Right ventricle myocardium superior (tissue), 1 donor: ENCODE measurements at regions not wholly inside any gene's neighbourhood (a gene's known extent, or its start where the extent isn't known, plus 50 kb on each side); places are given as distances from the start of the nearest gene placed in this dataset.
A peak's percentile ranks its signal among the peaks of the same experiment; 100 is the strongest.
"Not testable (repeated sequence)": the region's sequence is repeated elsewhere in the genome, so short reads cannot be mapped to it uniquely, and the experiment has no call there.

Experiments used
- ATAC-seq: fragments of 200-7000 bp; cut with Tn5 transposase; one replicate; pipeline ENCODE4 v1.9.1; 2020; ENCODE audit warnings: mild to moderate bottlenecking; ENCODE audit not compliant: poor library complexity
- DNase-seq: peaks from one replicate; pipeline ENCODE4 v3.0.0-alpha.2; 2020
- intact Hi-C: fragments of 100-400 bp; cut with DNase I; formaldehyde crosslinking; loops from one replicate; pipeline ENCODE4 v1.11.2; 2022
- donor health status: DM: no; HTN: yes; CAD: no; lungs with severe emphysema.

DNA sequence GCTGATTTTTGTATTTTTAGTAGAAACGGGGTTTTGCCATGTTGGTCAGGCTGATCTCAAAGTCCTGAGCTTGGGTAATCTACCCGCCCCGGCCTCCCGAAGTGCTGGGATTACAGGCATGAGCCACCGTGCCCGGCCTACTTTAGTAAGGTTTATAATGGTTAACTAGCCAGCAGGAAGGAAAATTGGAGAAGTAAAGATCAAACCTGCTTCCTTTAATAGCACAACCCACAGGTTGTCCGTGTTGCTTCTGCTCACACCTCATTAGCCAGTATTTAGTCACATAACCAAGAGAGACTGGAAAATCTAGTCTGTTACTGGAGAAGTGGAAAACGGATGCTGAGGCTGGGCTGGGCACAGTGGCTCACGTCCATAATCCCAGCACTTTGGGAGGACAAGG lies 51.9 kb upstream of the TBL1XR1 start:
- DNase-seq: no peak
- no peak for ATAC-seq
- intact Hi-C loops: no loop called here

DNA sequence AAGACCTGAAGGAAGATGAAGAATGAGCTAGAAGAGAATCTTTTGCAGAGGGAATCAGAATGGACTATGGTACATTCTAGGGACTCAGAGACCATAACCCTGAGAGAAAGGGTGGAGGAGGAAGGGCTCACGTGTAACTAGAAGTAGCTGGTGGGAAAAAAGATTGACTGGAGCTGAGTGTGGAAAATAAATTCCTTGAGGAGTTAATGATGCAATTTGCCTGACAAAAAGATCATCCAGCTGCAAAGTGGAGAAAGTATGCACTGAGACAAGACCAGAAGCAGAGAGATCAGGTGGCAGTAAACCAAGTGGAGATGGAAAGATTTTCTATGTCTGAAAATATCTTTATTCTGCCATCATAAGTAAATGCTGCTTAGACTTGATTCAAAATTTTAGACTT lies 52.9 kb upstream of the TBL1XR1 start:
- ATAC-seq (no peak), DNase-seq (no peak)
- intact Hi-C loops: no loop called here

DNA sequence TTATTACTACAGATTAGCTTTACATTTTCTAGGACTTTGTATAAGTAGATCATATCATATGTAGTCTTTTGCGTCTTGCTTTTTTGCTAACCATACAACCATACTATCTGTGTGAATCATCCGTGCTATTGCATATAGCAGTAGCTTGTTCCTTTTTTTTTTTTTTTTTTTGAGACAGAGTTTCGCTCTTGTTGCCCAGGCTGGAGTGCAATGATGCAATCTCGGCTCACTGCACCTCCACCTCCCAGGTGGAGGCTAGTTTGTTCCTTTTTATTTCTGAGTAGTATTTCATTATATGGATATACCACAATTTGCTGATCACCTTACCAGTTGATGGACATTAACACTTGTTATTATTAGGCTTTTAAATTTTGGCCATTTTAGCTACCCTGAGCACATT lies 54.5 kb upstream of the TBL1XR1 start:
- no peak for DNase-seq
- intact Hi-C loops: no loop called here
- no peak for ATAC-seq

DNA sequence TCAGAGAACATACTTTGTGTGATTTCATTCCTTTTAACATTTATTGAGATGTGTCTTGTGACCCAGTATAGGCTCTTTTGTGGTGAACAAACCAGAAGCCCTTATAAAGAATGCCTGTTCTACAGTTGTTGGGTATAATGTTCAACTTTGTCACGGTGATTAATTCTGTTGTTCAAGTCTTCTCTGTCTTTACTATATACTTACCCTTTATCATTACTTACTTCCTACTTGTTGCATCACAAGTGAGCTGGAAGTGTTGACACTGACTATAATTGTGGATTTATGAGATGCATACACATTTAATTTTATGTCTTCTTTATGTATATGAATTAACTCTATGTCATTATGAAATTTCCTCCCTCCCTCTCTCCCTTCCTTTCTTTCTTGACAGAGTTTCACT lies 59.7 kb upstream of the TBL1XR1 start:
- intact Hi-C loops: no loop called here
- DNase-seq (no peak), ATAC-seq (no peak)

DNA sequence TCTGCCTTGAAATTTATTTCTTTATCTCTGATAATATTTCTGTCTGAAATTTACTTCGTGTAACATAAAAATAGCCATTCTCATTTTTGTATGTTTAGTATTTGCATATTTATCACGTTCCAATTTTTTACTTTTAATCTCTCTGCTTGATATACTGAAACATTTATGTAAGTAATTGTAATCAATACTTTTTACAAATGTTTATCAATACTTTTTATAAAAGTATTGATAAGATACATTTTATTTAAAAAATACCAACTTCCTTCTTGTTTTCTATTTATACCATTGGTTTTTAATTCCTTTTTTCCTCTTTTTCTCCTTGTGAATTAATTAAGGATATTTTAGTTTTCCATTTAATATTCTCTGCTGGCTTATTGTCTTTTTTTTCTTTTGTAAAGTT lies 60.3 kb upstream of the TBL1XR1 start:
- intact Hi-C loops: no loop called here
- no peak for ATAC-seq
- DNase-seq: no peak

DNA sequence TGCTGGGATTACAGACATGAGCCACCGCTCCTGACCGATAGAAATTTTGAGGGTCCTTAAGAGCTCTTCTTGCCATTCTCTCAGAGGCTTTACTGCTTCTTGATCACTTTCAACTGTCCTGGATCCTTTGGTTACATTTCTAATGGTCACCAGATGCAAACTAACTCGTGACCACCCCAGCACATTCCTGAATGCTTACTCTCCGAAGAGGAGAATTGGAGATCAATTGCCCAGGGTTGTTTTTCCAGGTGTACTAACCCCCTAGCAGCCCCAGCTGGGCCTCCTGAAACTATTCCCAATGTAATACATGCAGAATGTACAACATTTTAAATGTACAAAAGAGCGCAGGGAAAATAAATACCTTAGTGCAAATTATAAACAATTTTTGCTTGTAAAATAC lies 65.1 kb upstream of the TBL1XR1 start:
- DNase-seq: no peak
- intact Hi-C loops: loop anchor here (10.0 kb wide), 1 partner anchor 58 kb away; no protein-coding TSS in a partner anchor
- no peak for ATAC-seq

DNA sequence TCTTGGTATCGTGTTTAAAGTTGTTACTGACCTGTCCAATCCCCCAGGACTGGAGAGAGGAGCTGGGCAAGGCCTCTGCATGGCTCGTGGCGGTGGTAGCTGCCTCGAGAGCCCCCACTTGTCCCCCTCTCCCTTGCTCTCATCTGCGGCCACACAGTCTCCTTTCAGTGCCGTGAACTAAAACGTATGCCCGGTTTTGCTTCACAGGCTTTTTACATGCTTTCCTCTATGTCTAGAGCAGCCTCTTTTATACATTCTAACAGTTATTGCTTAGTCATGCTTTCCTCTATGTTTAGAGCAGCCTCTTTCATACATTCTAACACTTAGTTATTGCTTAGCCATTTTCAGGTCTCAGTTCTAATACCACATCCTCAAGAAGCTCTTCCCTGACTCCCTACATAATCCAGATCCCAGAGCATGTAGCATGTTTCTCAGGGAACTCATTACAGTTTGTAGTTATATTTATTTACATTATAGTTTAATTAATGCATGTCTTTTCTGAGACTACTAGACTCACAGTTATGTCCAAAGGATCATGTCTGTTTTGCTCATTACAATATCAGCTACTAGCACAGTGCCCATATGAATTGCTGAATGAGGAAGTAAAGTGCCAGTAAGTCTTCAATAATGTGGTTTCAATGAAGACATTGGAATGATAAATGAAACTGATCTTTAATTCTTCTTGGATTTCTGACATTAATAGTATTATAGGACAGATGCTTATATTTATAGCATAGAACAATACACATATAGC lies 66.5 kb upstream of the TBL1XR1 start:
- intact Hi-C loops: loop anchor here (10.0 kb wide), 1 partner anchor 59 kb away; no protein-coding TSS in a partner anchor
- no peak for ATAC-seq
- DNase-seq: no peak

DNA sequence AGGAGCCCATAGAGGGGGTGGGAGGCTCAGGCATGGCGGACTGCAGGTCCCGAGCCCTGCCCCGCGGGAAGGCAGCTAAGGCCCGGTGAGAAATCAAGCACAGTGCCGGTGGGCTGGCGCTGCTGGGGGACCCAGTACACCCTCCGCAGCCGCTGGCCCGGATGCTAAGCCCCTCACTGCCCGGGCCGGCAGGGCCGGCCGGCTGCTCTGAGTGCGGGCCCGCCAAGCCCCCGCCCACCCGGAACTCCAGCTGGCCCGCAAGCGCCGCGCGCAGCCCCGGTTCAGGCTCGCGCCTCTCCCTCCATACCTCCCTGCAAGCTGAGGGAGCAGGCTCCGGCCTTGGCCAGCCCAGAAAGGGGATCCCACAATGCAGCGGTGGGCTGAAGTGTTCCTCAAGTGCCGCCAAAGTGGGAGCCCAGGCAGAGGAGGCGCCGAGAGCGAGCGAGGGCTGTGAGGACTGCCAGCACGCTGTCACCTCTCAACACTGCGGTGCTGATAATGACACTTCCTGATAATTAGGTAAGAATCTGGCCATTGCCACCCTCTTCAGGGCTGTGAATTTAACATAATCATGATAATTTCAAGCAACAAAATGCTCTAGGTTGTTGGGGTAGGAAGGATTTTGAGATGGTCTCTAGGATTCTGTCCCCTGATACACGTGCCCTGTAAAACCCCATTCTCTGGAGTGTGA lies 74.7 kb upstream of the TBL1XR1 start:
- intact Hi-C loops, DNase-seq: not testable (repeated sequence)
- ATAC-seq: peak; percentile 48

DNA sequence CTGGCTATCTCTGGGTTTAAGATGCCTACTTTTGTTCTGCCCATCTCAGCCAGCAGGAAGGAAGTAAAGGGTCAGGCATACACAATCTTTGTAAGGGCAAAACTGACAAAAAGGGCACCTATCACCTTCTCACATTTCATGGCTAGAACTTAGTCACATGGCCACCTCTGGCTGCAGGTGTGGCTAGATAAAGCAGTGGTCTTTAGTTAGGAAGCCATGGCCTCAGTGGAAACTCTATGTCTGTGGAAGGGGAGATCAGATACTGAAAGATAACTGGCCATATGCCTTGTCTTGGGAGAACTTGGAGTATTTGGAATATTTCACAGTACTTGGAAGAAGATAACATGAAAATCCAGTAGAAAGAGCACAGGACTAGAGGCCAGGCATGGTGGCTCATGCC lies 80.7 kb upstream of the TBL1XR1 start:
- DNase-seq (no peak), ATAC-seq (no peak)
- intact Hi-C loops: no loop called here

DNA sequence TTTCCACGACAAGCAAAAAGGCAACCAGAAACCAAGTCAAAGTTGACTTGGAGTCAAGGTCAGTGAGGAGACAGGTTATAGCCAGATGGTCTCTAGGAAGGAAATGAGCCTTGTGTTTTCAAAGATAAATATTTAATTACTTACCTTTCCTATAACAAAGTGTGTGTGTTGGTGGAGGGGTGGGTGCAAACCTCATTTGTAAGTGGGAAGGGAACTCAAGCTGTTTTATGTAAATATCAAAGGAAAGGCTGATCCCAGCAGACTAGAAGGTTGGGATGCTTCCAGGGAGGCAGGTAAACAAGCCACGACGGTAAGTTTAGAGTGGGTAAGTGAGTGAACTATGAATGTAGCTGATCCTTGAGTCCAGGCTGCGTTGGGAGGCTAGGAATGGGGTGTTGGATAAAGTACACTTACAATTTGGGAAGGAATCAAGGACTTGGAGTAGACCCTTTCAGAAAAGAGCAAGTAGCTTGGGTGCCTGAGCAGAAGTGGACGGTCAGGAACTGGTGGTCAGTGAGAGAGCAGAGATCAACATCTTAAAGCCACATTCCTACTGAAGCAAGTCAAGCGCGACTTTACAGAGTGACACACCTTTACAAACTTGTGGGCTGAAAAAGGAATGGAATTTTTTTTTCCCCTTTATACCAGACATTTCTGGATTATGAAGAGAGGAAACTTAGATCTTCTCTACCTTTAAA lies 82.0 kb upstream of the TBL1XR1 start:
- intact Hi-C loops: no loop called here
- no peak for ATAC-seq
- DNase-seq: no peak

DNA sequence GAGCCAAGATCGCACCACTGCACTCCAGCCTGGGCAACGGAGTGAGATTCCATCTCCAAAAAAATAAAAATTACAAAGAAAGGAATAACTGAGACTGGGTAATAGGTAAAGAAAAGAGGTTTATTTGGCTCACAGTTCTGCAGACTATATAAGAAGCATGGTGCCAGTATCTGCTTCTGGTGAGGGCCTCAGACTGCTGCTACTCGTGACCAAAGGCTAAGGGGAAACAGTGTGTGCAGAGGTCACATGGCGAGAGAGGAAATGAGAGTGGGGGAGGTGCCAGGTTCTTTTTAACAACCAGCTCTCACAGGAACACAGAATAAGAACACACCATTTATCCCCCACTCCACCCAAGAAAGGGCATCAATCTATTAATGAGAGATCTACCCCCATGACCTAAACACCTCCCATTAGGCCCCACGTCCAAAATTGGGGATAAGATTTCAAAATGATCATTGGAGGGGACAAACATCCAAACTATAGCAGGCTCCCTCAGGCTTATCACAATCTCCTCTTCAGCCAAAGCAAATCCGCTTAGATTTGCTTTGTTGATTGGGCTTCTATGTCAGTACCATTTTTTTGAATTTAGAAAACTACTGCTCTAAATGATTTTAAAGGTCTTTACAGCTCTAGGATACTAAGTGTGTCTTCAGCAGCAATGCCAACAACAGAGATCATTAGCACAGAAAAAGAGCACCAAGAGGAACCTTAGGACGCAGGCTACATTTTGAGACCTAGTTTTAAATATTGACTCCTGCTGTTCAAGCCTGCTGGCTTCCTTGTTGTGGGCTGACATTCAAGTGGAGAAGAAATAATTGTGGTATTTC lies 84.2 kb upstream of the TBL1XR1 start:
- intact Hi-C loops: no loop called here
- DNase-seq: no peak
- peak; percentile 44 for ATAC-seq

DNA sequence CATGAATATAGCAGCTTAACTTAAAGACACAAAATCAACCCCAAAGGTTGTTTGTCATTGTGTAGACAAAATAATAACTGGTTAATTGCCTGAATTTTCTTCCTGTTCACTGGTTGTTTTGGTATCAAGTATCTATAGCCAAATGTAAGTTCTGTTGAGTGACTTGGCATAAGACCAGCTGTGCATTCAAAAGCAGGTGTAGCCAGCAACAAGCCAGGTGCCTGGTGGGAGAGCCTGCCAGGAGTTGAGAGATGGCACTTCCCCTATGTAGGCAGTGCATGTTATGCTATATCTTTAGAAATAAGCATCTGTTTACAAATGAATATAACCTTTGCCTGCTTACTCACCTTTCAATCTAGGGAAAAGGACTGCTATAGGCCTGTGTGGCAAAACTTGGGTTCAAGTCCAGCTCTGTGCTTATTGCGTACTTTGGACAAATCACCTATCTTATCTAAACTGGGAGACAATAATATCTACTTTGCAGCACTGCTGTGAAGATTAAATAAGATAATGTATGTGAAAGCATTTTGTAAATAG lies 84.9 kb upstream of the TBL1XR1 start:
- DNase-seq (no peak), ATAC-seq (no peak)
- intact Hi-C loops: no loop called here

DNA sequence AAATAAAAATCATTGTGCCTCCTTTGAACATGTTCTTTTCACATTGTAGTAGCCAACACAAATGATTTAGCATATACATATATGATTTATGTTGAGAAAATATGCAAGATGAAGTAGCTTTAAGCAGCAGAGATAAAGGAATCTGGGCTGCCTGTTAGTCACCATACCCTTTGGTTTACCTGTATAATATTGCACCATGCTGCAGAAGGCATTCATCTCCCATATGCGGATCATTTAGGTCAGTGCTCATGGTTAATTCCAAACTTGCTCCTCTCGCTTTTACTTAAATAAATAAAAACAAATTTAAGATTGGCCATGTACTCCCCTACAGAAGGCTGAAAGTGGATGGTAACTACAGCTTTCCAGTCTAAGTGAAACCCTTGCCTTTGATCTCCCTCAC lies 86.7 kb upstream of the TBL1XR1 start:
- no peak for DNase-seq
- intact Hi-C loops: no loop called here
- ATAC-seq: no peak

DNA sequence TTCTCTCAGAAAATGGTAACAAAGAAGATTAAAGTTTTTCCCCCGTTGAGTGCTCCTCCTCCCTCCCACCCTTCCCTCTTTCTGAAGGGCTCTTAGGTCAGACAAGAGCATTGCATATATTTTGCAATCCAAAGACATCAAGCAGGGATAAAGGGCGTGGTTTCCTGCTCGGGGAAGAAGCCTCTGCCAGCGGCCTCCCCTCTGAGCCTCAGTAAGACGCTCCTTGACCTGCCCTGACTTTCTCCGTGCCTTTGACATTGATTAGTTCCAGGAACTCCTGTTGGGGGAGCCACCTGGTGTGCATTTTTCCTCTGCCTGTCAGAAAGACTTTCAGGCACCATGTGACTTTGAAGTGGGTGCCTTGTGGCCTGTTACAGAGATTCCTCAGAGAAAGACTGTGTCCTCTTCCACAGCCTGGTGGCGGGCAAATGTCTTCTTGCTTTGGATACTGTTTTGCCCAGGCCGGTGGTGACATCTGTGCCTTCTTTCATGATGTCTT lies 87.2 kb upstream of the TBL1XR1 start:
- DNase-seq: peak; percentile 72
- intact Hi-C loops: no loop called here
- ATAC-seq: peak; percentile 75

DNA sequence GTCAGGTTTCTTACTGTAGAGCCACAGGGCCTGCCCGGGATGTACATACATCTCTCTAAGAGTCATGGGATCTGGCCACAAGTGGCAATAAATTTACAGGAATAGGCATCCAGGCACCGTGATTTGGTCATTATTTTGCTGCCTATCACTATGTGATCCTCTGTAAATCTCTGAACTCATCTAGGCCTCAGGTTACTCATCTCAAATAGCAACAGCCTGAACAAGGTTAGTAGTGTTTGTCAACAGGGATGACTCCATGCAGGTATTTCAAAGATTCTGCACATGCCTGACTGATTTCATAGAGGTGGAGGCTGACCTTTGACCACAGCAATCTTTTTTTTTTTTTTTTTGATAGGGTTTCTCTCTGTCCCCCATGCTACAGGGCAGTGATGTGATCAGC lies 88.8 kb upstream of the TBL1XR1 start:
- ATAC-seq (no peak), DNase-seq (no peak)
- intact Hi-C loops: no loop called here

DNA sequence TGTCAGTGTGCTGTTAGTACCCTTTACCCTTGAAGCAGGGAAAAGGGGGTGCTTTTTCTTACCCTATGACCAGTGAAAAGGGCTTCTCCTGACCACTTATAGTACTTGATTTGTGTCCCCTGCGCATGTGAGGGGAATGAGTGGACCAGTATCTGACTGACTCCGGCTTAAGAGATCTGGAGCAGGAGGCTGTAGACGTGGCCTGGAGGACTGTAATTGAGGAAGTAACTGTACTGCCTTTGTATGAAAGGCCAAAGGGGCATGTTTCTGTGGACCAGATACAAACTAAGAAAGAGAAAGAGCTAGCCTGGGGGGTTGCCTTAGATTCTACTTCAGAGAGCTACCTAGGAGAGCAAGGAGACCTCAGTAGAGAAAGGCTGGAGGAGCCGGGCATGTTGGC lies 89.9 kb upstream of the TBL1XR1 start:
- intact Hi-C loops: no loop called here
- ATAC-seq (no peak), DNase-seq (no peak)

DNA sequence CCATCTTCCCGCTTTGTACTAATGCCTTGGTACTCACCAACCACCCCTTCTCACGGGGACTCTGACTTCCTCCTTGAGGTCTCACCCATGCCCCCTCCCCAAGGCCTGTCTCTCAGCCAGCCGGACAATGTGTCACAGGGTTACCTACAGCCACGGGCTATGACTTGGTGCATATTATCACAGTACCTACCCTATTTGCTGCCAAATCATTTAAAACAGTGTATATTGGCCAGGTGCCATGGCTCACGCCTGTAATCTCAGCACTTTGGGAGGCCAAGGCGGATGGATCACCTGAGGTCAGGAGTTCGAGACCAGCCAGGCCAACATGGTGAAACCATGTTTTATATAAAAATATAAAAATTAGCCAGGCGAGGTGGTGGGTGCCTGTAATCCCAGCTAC lies 93.4 kb upstream of the TBL1XR1 start:
- intact Hi-C loops: loop anchor here (10.0 kb wide), 1 partner anchor 64 kb away; no protein-coding TSS in a partner anchor
- DNase-seq (no peak), ATAC-seq (no peak)

DNA sequence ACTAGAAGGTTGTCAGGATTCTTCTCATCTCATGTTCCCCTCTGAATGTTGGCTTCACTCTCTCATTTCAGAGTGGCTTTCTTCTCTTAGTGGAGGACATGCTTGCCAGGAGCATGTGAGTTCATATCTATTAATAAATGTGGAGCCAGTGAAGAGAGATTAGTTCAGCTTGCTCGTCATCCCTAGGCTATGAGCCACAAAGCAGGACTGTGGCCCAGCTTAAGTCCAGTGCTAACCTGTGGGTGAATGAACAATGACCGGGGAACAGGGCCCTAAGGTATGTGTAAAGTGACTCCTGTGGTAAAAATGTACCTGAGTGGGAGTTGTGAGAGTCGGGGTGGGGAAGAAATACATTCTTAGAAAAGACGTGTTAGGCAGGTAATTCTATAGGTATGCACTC lies 96.9 kb upstream of the TBL1XR1 start:
- ATAC-seq (peak; percentile 91), DNase-seq (peak; percentile 51)
- intact Hi-C loops: loop anchor here (10.0 kb wide), 1 partner anchor 61 kb away; no protein-coding TSS in a partner anchor
